Neural cell (in vitro differentiated cells): ENCODE measurements at regions not wholly inside any gene's neighbourhood (a gene's known extent, or its start where the extent isn't known, plus 50 kb on each side); places are given as distances from the start of the nearest gene placed in this dataset.

Source experiments
- EZH2 ChIP-seq: fragments of 200-600, 300-800 bp; shearing (Covaris generic), sonication (generic); IDR thresholded peaks from 2 replicates; pipeline ENCODE4 v1.6.1; 2014; ENCODE audit warnings: antibody characterized with exemption, low read length, borderline replicate concordance, mild to moderate bottlenecking; ENCODE audit not compliant: insufficient read depth, poor library complexity, severe bottlenecking
- POLR2AphosphoS5 ChIP-seq: IDR thresholded peaks from 2 replicates; pipeline ENCODE4 v1.6.1; 2012
- RAD21 ChIP-seq: fragments of 450-650 bp; conservative IDR thresholded peaks from 2 replicates; pipeline ENCODE4 v1.6.1; 2014; ENCODE audit warnings: antibody characterized with exemption, mild to moderate bottlenecking, moderate library complexity
- TF ChIP-seq, protein P1 (sequence below): fragments of 450-650 bp; IDR thresholded peaks from 2 replicates; pipeline ENCODE4 v1.5.1; 2014; ENCODE audit warnings: antibody characterized with exemption, mild to moderate bottlenecking, moderate library complexity; ENCODE audit not compliant: poor library complexity, severe bottlenecking
- TF ChIP-seq, protein P2 (sequence below): IDR thresholded peaks from 2 replicates; pipeline ENCODE4 v1.6.1; 2012; ENCODE audit warnings: borderline replicate concordance

DNA sequence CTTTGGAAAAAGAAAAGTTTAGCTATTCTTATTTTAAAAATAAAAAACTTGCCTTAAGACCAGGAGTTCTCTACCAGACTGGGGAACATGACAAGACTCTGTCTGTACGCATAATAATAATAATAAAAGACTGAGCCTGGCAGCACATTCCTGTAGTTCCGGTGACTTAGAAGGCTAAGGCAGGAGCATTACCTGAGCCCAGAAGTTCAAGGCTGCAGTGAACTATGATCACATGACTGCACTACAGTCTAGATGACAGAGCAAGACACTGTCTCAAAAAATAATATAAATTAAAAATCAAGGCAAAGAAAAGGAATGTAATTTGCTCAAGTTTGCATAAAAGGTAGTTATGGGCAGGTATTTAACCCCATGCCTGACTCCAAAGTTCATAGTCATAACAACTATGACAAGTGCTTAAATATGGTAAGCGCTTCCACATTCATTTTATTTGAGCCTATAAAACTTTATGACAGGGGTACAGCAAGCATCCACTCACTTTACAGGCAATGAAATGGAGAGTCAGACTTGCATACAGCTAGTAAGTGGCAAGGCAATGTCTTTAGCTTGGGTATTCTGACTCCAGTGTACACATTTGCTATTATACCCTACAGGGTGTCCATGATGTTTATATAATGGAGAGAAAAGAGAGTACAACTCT is 1567.8 kb upstream of the PIK3C3 start:
- TF ChIP-seq, protein P1, sequence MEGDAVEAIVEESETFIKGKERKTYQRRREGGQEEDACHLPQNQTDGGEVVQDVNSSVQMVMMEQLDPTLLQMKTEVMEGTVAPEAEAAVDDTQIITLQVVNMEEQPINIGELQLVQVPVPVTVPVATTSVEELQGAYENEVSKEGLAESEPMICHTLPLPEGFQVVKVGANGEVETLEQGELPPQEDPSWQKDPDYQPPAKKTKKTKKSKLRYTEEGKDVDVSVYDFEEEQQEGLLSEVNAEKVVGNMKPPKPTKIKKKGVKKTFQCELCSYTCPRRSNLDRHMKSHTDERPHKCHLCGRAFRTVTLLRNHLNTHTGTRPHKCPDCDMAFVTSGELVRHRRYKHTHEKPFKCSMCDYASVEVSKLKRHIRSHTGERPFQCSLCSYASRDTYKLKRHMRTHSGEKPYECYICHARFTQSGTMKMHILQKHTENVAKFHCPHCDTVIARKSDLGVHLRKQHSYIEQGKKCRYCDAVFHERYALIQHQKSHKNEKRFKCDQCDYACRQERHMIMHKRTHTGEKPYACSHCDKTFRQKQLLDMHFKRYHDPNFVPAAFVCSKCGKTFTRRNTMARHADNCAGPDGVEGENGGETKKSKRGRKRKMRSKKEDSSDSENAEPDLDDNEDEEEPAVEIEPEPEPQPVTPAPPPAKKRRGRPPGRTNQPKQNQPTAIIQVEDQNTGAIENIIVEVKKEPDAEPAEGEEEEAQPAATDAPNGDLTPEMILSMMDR = no peak
- TF ChIP-seq POLR2AphosphoS5 (no peak), EZH2 (no peak), RAD21 (no peak)
- TF ChIP-seq, protein P2, sequence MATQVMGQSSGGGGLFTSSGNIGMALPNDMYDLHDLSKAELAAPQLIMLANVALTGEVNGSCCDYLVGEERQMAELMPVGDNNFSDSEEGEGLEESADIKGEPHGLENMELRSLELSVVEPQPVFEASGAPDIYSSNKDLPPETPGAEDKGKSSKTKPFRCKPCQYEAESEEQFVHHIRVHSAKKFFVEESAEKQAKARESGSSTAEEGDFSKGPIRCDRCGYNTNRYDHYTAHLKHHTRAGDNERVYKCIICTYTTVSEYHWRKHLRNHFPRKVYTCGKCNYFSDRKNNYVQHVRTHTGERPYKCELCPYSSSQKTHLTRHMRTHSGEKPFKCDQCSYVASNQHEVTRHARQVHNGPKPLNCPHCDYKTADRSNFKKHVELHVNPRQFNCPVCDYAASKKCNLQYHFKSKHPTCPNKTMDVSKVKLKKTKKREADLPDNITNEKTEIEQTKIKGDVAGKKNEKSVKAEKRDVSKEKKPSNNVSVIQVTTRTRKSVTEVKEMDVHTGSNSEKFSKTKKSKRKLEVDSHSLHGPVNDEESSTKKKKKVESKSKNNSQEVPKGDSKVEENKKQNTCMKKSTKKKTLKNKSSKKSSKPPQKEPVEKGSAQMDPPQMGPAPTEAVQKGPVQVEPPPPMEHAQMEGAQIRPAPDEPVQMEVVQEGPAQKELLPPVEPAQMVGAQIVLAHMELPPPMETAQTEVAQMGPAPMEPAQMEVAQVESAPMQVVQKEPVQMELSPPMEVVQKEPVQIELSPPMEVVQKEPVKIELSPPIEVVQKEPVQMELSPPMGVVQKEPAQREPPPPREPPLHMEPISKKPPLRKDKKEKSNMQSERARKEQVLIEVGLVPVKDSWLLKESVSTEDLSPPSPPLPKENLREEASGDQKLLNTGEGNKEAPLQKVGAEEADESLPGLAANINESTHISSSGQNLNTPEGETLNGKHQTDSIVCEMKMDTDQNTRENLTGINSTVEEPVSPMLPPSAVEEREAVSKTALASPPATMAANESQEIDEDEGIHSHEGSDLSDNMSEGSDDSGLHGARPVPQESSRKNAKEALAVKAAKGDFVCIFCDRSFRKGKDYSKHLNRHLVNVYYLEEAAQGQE = no peak
